HEK293 (cell line): ENCODE measurements at regions not wholly inside any gene's neighbourhood (a gene's known extent, or its start where the extent isn't known, plus 50 kb on each side); places are given as distances from the start of the nearest gene placed in this dataset.

Experiments
- CTCF ChIA-PET: fragments of 350-600 bp; formaldehyde crosslinking; extraction: SDS; loops from one replicate; lab custom pipeline; 2021; ENCODE audit warnings: antibody characterized with exemption; lab: Yijun Ruan, JAX
- POLR2A ChIA-PET: fragments of 300-600 bp; formaldehyde crosslinking; extraction: SDS; loops from one replicate; lab custom pipeline; 2020; ENCODE audit warnings: antibody characterized with exemption, inconsistent platforms; lab: Yijun Ruan, JAX
- H3K27ac ChIP-seq: fragments of 200-500 bp; sonication (Bioruptor generic); 2 replicates; pipeline ENCODE4 v1.5.1; 2014; ENCODE audit warnings: low read depth, low read length, control low read depth, inconsistent platforms; ENCODE audit errors: extremely low read depth
- H3K36me3 ChIP-seq, 2 experiments: fragments of 200-500 bp in 1 of 2; sonication (Bioruptor generic) in 1 of 2; 1 replicate in 1 of 2; 2 replicates in 1 of 2; pipeline ENCODE4 v1.5.1; 2014 to 2017; ENCODE audit warnings: inconsistent platforms in 2 of 2, low read length in 2 of 2; ENCODE audit not compliant: control insufficient read depth in 2 of 2, insufficient read depth in 1 of 2
- H3K4me1 ChIP-seq: fragments of 200-500 bp; sonication (Bioruptor generic); 2 replicates; pipeline ENCODE4 v1.5.1; 2014; ENCODE audit warnings: mild to moderate bottlenecking, low read length, inconsistent platforms; ENCODE audit not compliant: control insufficient read depth, insufficient read depth
- H3K4me3 ChIP-seq: 2 replicates; pipeline ENCODE4 v1.5.1; 2011; ENCODE audit warnings: low read depth, mild to moderate bottlenecking, control low read depth, low read length, moderate library complexity
- H3K9me3 ChIP-seq: fragments of 200-500 bp; sonication (Bioruptor generic); 2 replicates; pipeline ENCODE4 v1.5.1; 2014; ENCODE audit warnings: low read depth, low read length, inconsistent platforms; ENCODE audit not compliant: control insufficient read depth, insufficient read depth
- GFI1B ChIP-seq: fragments of 450-650 bp; formaldehyde crosslinking; IDR thresholded peaks from 2 replicates; pipeline ENCODE4 v1.5.1; 2016; ENCODE audit warnings: missing biosample characterization, missing genetic modification characterization
- TSHZ1 ChIP-seq: fragments of 450-650 bp; formaldehyde crosslinking; IDR thresholded peaks from 2 replicates; pipeline ENCODE4 v1.5.1; 2016; ENCODE audit warnings: missing biosample characterization, missing genetic modification characterization, borderline replicate concordance
- ZNF239 ChIP-seq: fragments of 450-650 bp; formaldehyde crosslinking; IDR thresholded peaks from 2 replicates; pipeline ENCODE4 v1.5.1; 2016; ENCODE audit warnings: missing biosample characterization, missing genetic modification characterization
- ZNF37A ChIP-seq: fragments of 450-650 bp; IDR thresholded peaks from 2 replicates; pipeline ENCODE4 v1.5.1; 2018; ENCODE audit warnings: missing biosample characterization, missing genetic modification characterization
- ZNF423 ChIP-seq: fragments of 450-650 bp; formaldehyde crosslinking; IDR thresholded peaks from 2 replicates; pipeline ENCODE4 v1.5.1; 2016; ENCODE audit warnings: missing biosample characterization, missing genetic modification characterization
- ZNF433 ChIP-seq: fragments of 450-650 bp; formaldehyde crosslinking; IDR thresholded peaks from 2 replicates; pipeline ENCODE4 v1.5.1; 2016; ENCODE audit warnings: missing biosample characterization, missing genetic modification characterization, low read depth
- ZNF529 ChIP-seq: fragments of 450-650 bp; formaldehyde crosslinking; IDR thresholded peaks from 2 replicates; pipeline ENCODE4 v1.5.1; 2017; ENCODE audit warnings: missing genetic modification characterization, missing biosample characterization; ENCODE audit not compliant: insufficient replicate concordance
- ZNF548 ChIP-seq: fragments of 450-650 bp; formaldehyde crosslinking; IDR thresholded peaks from 2 replicates; pipeline ENCODE4 v1.5.1; 2016; ENCODE audit warnings: missing biosample characterization, missing genetic modification characterization
- ZNF654 ChIP-seq: fragments of 450-650 bp; formaldehyde crosslinking; IDR thresholded peaks from 2 replicates; pipeline ENCODE4 v1.5.1; 2016; ENCODE audit warnings: low read depth, missing biosample characterization, missing genetic modification characterization
- ZNF664 ChIP-seq: fragments of 450-650 bp; formaldehyde crosslinking; IDR thresholded peaks from 2 replicates; pipeline ENCODE4 v1.5.1; 2016; ENCODE audit warnings: missing biosample characterization, missing genetic modification characterization
- ZNF777 ChIP-seq: fragments of 450-650 bp; formaldehyde crosslinking; IDR thresholded peaks from 2 replicates; pipeline ENCODE4 v1.5.1; 2017; ENCODE audit warnings: missing biosample characterization, missing genetic modification characterization, borderline replicate concordance
- ZNF785 ChIP-seq: fragments of 450-650 bp; formaldehyde crosslinking; IDR thresholded peaks from 2 replicates; pipeline ENCODE4 v1.5.1; 2016; ENCODE audit warnings: missing biosample characterization, missing genetic modification characterization
- TF ChIP-seq, protein P1 (sequence below): IDR thresholded peaks from 2 replicates; pipeline ENCODE4 v1.6.1; 2011; ENCODE audit warnings: mild to moderate bottlenecking, low read depth, low read length, borderline replicate concordance
- TF ChIP-seq, protein P2 (sequence below): fragments of 450-650 bp; formaldehyde crosslinking; conservative IDR thresholded peaks from 2 replicates; pipeline ENCODE4 v1.5.1; 2016; ENCODE audit warnings: low read depth, missing biosample characterization, missing genetic modification characterization
- TF ChIP-seq, protein P3 (sequence below): fragments of 450-650 bp; IDR thresholded peaks from 2 replicates; pipeline ENCODE4 v1.5.1; 2018; ENCODE audit warnings: missing biosample characterization, mild to moderate bottlenecking, missing genetic modification characterization

- no peaks in the 10 kb centered on the region for H3K36me3 ChIP-seq
- POLR2A ChIA-PET, result no interaction called here
- TF ChIP-seq, protein P1, sequence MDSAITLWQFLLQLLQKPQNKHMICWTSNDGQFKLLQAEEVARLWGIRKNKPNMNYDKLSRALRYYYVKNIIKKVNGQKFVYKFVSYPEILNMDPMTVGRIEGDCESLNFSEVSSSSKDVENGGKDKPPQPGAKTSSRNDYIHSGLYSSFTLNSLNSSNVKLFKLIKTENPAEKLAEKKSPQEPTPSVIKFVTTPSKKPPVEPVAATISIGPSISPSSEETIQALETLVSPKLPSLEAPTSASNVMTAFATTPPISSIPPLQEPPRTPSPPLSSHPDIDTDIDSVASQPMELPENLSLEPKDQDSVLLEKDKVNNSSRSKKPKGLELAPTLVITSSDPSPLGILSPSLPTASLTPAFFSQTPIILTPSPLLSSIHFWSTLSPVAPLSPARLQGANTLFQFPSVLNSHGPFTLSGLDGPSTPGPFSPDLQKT, result no peak
- TF ChIP-seq ZNF664, result no peak
- no peak for TF ChIP-seq TSHZ1 (tag by site-specific recombination)
- TF ChIP-seq ZNF785 (tag by site-specific recombination), result no peak
- no peak for TF ChIP-seq ZNF777
- TF ChIP-seq ZNF529 (tag by site-specific recombination), result no peak
- no peak for TF ChIP-seq ZNF423
- no peak for TF ChIP-seq ZNF239 (tag by site-specific recombination)
- TF ChIP-seq, protein P2, sequence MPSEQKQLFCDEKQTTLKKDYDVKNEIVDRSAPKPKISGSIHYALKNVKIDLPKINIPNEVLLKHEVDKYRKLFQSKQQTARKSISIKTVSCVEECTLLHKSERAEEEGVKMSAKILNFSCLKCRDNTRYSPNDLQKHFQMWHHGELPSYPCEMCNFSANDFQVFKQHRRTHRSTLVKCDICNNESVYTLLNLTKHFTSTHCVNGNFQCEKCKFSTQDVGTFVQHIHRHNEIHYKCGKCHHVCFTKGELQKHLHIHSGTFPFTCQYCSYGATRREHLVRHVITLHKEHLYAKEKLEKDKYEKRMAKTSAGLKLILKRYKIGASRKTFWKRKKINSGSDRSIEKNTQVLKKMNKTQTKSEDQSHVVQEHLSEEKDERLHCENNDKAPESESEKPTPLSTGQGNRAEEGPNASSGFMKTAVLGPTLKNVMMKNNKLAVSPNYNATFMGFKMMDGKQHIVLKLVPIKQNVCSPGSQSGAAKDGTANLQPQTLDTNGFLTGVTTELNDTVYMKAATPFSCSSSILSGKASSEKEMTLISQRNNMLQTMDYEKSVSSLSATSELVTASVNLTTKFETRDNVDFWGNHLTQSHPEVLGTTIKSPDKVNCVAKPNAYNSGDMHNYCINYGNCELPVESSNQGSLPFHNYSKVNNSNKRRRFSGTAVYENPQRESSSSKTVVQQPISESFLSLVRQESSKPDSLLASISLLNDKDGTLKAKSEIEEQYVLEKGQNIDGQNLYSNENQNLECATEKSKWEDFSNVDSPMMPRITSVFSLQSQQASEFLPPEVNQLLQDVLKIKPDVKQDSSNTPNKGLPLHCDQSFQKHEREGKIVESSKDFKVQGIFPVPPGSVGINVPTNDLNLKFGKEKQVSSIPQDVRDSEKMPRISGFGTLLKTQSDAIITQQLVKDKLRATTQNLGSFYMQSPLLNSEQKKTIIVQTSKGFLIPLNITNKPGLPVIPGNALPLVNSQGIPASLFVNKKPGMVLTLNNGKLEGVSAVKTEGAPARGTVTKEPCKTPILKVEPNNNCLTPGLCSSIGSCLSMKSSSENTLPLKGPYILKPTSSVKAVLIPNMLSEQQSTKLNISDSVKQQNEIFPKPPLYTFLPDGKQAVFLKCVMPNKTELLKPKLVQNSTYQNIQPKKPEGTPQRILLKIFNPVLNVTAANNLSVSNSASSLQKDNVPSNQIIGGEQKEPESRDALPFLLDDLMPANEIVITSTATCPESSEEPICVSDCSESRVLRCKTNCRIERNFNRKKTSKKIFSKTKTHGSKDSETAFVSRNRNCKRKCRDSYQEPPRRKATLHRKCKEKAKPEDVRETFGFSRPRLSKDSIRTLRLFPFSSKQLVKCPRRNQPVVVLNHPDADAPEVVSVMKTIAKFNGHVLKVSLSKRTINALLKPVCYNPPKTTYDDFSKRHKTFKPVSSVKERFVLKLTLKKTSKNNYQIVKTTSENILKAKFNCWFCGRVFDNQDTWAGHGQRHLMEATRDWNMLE (tag by site-specific recombination), result no peak
- no peak for TF ChIP-seq ZNF433 (tag by site-specific recombination)
- TF ChIP-seq GFI1B (tag by site-specific recombination), result no peak
- no peak for TF ChIP-seq ZNF548 (tag by site-specific recombination)
- TF ChIP-seq, protein P3, sequence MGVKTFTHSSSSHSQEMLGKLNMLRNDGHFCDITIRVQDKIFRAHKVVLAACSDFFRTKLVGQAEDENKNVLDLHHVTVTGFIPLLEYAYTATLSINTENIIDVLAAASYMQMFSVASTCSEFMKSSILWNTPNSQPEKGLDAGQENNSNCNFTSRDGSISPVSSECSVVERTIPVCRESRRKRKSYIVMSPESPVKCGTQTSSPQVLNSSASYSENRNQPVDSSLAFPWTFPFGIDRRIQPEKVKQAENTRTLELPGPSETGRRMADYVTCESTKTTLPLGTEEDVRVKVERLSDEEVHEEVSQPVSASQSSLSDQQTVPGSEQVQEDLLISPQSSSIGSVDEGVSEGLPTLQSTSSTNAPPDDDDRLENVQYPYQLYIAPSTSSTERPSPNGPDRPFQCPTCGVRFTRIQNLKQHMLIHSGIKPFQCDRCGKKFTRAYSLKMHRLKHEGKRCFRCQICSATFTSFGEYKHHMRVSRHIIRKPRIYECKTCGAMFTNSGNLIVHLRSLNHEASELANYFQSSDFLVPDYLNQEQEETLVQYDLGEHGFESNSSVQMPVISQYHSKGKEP (tag by site-specific recombination), result no peak
- no peak overlapping the region for H3K4me3 ChIP-seq
- CTCF ChIA-PET, result interaction anchor here (0.5 to 1.1 kb wide), 4 partner anchors 8 to 706 kb away, joined by 3 read pairs; no protein-coding TSS in a partner anchor
- H3K9me3 ChIP-seq, result no peaks in the 10 kb centered on the region
- H3K27ac ChIP-seq, result no peak overlapping the region
- no peaks in the 10 kb centered on the region for H3K4me1 ChIP-seq
Measured at GRCh38 chr6:9417400-9417799, 982.1 kb upstream of the SLC35B3 start.

GRCh38 chr6:9412951-9413559 lies 977.7 kb upstream of the SLC35B3 start:
- Histone ChIP-seq H3K4me1 (peaks cover 10% of the 10 kb centered on the region), H3K4me3 (no peak overlapping the region), H3K9me3 (no peaks in the 10 kb centered on the region), H3K36me3 (no peaks in the 10 kb centered on the region), H3K27ac (no peak overlapping the region)
- ChIA-PET CTCF (interaction anchor here (0.5 to 3.4 kb wide), 31 partner anchors 8 to 1167 kb away, joined by 3 to 28 read pairs (median 4); no protein-coding TSS in a partner anchor), POLR2A (no interaction called here)
- TF ChIP-seq ZNF37A (no peak), ZNF654 (tag by site-specific recombination) (peak; percentile 39)
